ENCODE measurements at regions not wholly inside any gene's neighbourhood (a gene's known extent, or its start where the extent isn't known, plus 50 kb on each side); places are given as distances from the start of the nearest gene placed in this dataset.

GRCh38 chr21:39054066-39054465, 129.2 kb downstream of the PSMG1 start:
- DNase-seq (ENCODE audit: low spot score), result no peak

- no peak for DNase-seq (ENCODE audit: low spot score)
Observed at GRCh38 chr21:39053126-39053525, 130.1 kb downstream of the PSMG1 start.

GRCh38 chr21:39052718-39053117, 130.5 kb downstream of the PSMG1 start:
- no peak for DNase-seq (ENCODE audit: low spot score)

GRCh38 chr21:39051588-39051949, 131.7 kb downstream of the PSMG1 start:
- DNase-seq (ENCODE audit: low spot score), result peak; percentile 66

- DNase-seq (ENCODE audit: low spot score), result no peak
Observed at GRCh38 chr21:39050841-39051587, 132.2 kb downstream of the PSMG1 start.

- no peak for DNase-seq (ENCODE audit: low spot score)
Observed at GRCh38 chr21:39048574-39048973, 134.7 kb downstream of the PSMG1 start.

- DNase-seq (ENCODE audit: low spot score), result no peak
Observed at GRCh38 chr21:39048064-39048463, 135.2 kb downstream of the PSMG1 start.

GRCh38 chr21:39047046-39047445, 136.2 kb downstream of the PSMG1 start:
- no peak for DNase-seq (ENCODE audit: low spot score)

GRCh38 chr21:39046236-39046916, 136.9 kb downstream of the PSMG1 start:
- no peak for DNase-seq (ENCODE audit: low spot score)

GRCh38 chr21:39041816-39042215, 141.4 kb downstream of the PSMG1 start:
- no peak for DNase-seq (ENCODE audit: low spot score)

- no peak for DNase-seq (ENCODE audit: low spot score)
Observed at GRCh38 chr21:39040494-39041110, 142.6 kb downstream of the PSMG1 start.

- DNase-seq (ENCODE audit: low spot score), result no peak
Observed at GRCh38 chr21:39037807-39038405, 145.3 kb downstream of the PSMG1 start.

- DNase-seq (ENCODE audit: low spot score), result no peak
Observed at GRCh38 chr21:39036581-39036980, 146.7 kb downstream of the PSMG1 start.

GRCh38 chr21:39034590-39035536, 148.4 kb downstream of the PSMG1 start:
- no peak for DNase-seq (ENCODE audit: low spot score)

GRCh38 chr21:39033878-39034589, 149.2 kb downstream of the PSMG1 start:
- DNase-seq (ENCODE audit: low spot score), result no peak

GRCh38 chr21:39029900-39030884, 153.1 kb downstream of the PSMG1 start:
- DNase-seq (ENCODE audit: low spot score), result no peak

- peak; percentile 58 for DNase-seq (ENCODE audit: low spot score)
Observed at GRCh38 chr21:39029086-39029755, 154.0 kb downstream of the PSMG1 start.

- no peak for DNase-seq (ENCODE audit: low spot score)
Observed at GRCh38 chr21:39025198-39025597, 158.1 kb downstream of the PSMG1 start.

- no peak for DNase-seq (ENCODE audit: low spot score)
Observed at GRCh38 chr21:39024538-39024937, 158.7 kb downstream of the PSMG1 start.
